SJSA1 (cell line): ENCODE measurements at regions not wholly inside any gene's neighbourhood (a gene's known extent, or its start where the extent isn't known, plus 50 kb on each side); places are given as distances from the start of the nearest gene placed in this dataset.

Source experiments
- DNase-seq, 2 experiments: peaks; one replicate each; pipeline ENCODE4 v3.0.0-alpha.2; 2015 to 2020; ENCODE audit warnings: low spot score in 2 of 2, low read depth in 1 of 2
- H3K27ac ChIP-seq: fragments of 250-450 bp; sonication (Bioruptor Pico); 2 replicates; pipeline ENCODE4 v1.5.1; 2020; ENCODE audit warnings: mild to moderate bottlenecking, moderate library complexity
- H3K27me3 ChIP-seq: fragments of 250-450 bp; sonication (Bioruptor Pico); replicated peaks from 2 replicates; pipeline ENCODE4 v1.5.1; 2020; ENCODE audit warnings: mild to moderate bottlenecking, moderate library complexity
- H3K36me3 ChIP-seq: fragments of 250-450 bp; sonication (Bioruptor Pico); 2 replicates; pipeline ENCODE4 v1.5.1; 2020; ENCODE audit warnings: mild to moderate bottlenecking
- H3K4me1 ChIP-seq: fragments of 250-450 bp; sonication (Bioruptor Pico); replicated peaks from 2 replicates; pipeline ENCODE4 v1.6.1; 2021; ENCODE audit warnings: mild to moderate bottlenecking
- H3K4me3 ChIP-seq: fragments of 250-450 bp; sonication (Bioruptor Pico); 2 replicates; pipeline ENCODE4 v1.5.1; 2020; ENCODE audit warnings: mild to moderate bottlenecking
- H3K9me3 ChIP-seq: fragments of 250-450 bp; sonication (Bioruptor Pico); replicated peaks from 2 replicates; pipeline ENCODE4 v1.5.1; 2020; ENCODE audit warnings: mild to moderate bottlenecking

GRCh38 chr5:57696825-57697570 is 214.4 kb upstream of the ACTBL2 start:
- Histone ChIP-seq H3K4me1 (peaks cover 30% of the 10 kb centered on the region), H3K27ac (no peak overlapping the region), H3K36me3 (no peaks in the 10 kb centered on the region), H3K9me3 (no peaks in the 10 kb centered on the region), H3K27me3 (no peaks in the 10 kb centered on the region), H3K4me3 (no peak overlapping the region)
- no peak for DNase-seq

GRCh38 chr5:57696389-57696769 is 213.8 kb upstream of the ACTBL2 start:
- no peaks in the 10 kb centered on the region for H3K9me3 ChIP-seq
- no peaks in the 10 kb centered on the region for H3K27me3 ChIP-seq
- H3K36me3 ChIP-seq, result no peaks in the 10 kb centered on the region
- H3K4me3 ChIP-seq, result no peak overlapping the region
- H3K4me1 ChIP-seq, result peaks cover 30% of the 10 kb centered on the region
- no peak for DNase-seq
- H3K27ac ChIP-seq, result no peak overlapping the region

- H3K9me3 ChIP-seq, result no peaks in the 10 kb centered on the region
- no peaks in the 10 kb centered on the region for H3K36me3 ChIP-seq
- no peaks in the 10 kb centered on the region for H3K27me3 ChIP-seq
- H3K4me1 ChIP-seq, result peaks cover 30% of the 10 kb centered on the region
- no peak for DNase-seq
- H3K4me3 ChIP-seq, result no peak overlapping the region
- no peak overlapping the region for H3K27ac ChIP-seq
These were observed 213.2 kb upstream of the ACTBL2 start for GRCh38 chr5:57695706-57696388.

GRCh38 chr5:57695179-57695578 is 212.6 kb upstream of the ACTBL2 start:
- no peak overlapping the region for H3K4me3 ChIP-seq
- no peaks in the 10 kb centered on the region for H3K36me3 ChIP-seq
- no peak for DNase-seq
- peaks cover 30% of the 10 kb centered on the region for H3K4me1 ChIP-seq
- no peak overlapping the region for H3K27ac ChIP-seq
- H3K27me3 ChIP-seq, result no peaks in the 10 kb centered on the region
- H3K9me3 ChIP-seq, result no peaks in the 10 kb centered on the region

GRCh38 chr5:57693488-57694305 is 211.1 kb upstream of the ACTBL2 start:
- Histone ChIP-seq H3K36me3 (no peaks in the 10 kb centered on the region), H3K9me3 (no peaks in the 10 kb centered on the region), H3K4me3 (no peak overlapping the region), H3K4me1 (peaks cover 22% of the 10 kb centered on the region), H3K27me3 (no peaks in the 10 kb centered on the region), H3K27ac (peak overlapping the region; percentile 52)
- no peak for DNase-seq

- DNase-seq, result peak; percentile 79 to 90
- H3K27ac ChIP-seq, result peak overlapping the region; percentile 52
- H3K27me3 ChIP-seq, result no peaks in the 10 kb centered on the region
- peaks cover 16% of the 10 kb centered on the region for H3K4me1 ChIP-seq
- H3K36me3 ChIP-seq, result no peaks in the 10 kb centered on the region
- no peak overlapping the region for H3K4me3 ChIP-seq
- H3K9me3 ChIP-seq, result no peaks in the 10 kb centered on the region
These were observed 210.2 kb upstream of the ACTBL2 start for GRCh38 chr5:57692582-57693487.

- Histone ChIP-seq H3K36me3 (no peaks in the 10 kb centered on the region), H3K27me3 (no peaks in the 10 kb centered on the region), H3K4me3 (no peak overlapping the region), H3K9me3 (no peaks in the 10 kb centered on the region), H3K27ac (no peak overlapping the region), H3K4me1 (peaks cover 16% of the 10 kb centered on the region)
- no peak for DNase-seq
These were observed 208.1 kb upstream of the ACTBL2 start for GRCh38 chr5:57690724-57691123.

GRCh38 chr5:57687596-57687995 is 205.0 kb upstream of the ACTBL2 start:
- Histone ChIP-seq H3K36me3 (no peaks in the 10 kb centered on the region), H3K27ac (no peak overlapping the region), H3K9me3 (no peaks in the 10 kb centered on the region), H3K4me1 (peaks cover 2% of the 10 kb centered on the region), H3K27me3 (no peaks in the 10 kb centered on the region), H3K4me3 (no peak overlapping the region)
- DNase-seq, result no peak

GRCh38 chr5:57685516-57686255 is 203.1 kb upstream of the ACTBL2 start:
- H3K4me3 ChIP-seq, result no peak overlapping the region
- no peaks in the 10 kb centered on the region for H3K9me3 ChIP-seq
- DNase-seq, result no peak
- H3K36me3 ChIP-seq, result no peaks in the 10 kb centered on the region
- H3K27ac ChIP-seq, result no peak overlapping the region
- H3K27me3 ChIP-seq, result no peaks in the 10 kb centered on the region
- no peaks in the 10 kb centered on the region for H3K4me1 ChIP-seq

- H3K27me3 ChIP-seq, result no peaks in the 10 kb centered on the region
- no peaks in the 10 kb centered on the region for H3K36me3 ChIP-seq
- no peaks in the 10 kb centered on the region for H3K9me3 ChIP-seq
- no peaks in the 10 kb centered on the region for H3K4me1 ChIP-seq
- no peak for DNase-seq
- no peak overlapping the region for H3K27ac ChIP-seq
- H3K4me3 ChIP-seq, result no peak overlapping the region
These were observed 201.7 kb upstream of the ACTBL2 start for GRCh38 chr5:57684299-57684702.

- Histone ChIP-seq H3K4me3 (no peak overlapping the region), H3K36me3 (no peaks in the 10 kb centered on the region), H3K27me3 (no peaks in the 10 kb centered on the region), H3K4me1 (no peaks in the 10 kb centered on the region), H3K27ac (no peak overlapping the region), H3K9me3 (no peaks in the 10 kb centered on the region)
- DNase-seq, result no peak
These were observed 200.5 kb upstream of the ACTBL2 start for GRCh38 chr5:57683036-57683630.

GRCh38 chr5:57681942-57682341 is 199.3 kb upstream of the ACTBL2 start:
- Histone ChIP-seq H3K4me3 (no peak overlapping the region), H3K27ac (no peak overlapping the region), H3K36me3 (no peaks in the 10 kb centered on the region), H3K9me3 (no peaks in the 10 kb centered on the region), H3K27me3 (no peaks in the 10 kb centered on the region), H3K4me1 (peaks cover 3% of the 10 kb centered on the region)
- no peak for DNase-seq
